Liver (tissue), 8 donors: ENCODE measurements at regions not wholly inside any gene's neighbourhood (a gene's known extent, or its start where the extent isn't known, plus 50 kb on each side); places are given as distances from the start of the nearest gene placed in this dataset.

ENCODE experiments used
- DNase-seq: peaks from one replicate; pipeline ENCODE4 v3.0.0-alpha.2; 2017; ENCODE audit warnings: low spot score
- H3K27ac ChIP-seq, 2 donors: one replicate each; pipeline ENCODE4 v1.7.0; 2013; ENCODE audit warnings: inconsistent platforms in 2 of 2, low read length in 2 of 2, control low read depth in 1 of 2, low read depth in 1 of 2, mild to moderate bottlenecking in 1 of 2
- H3K27me3 ChIP-seq, 4 donors: one replicate each; pipeline versions ENCODE4 v1.6.1 to v1.7.0; 2013; ENCODE audit warnings: low read length in 3 of 4, inconsistent platforms in 1 of 4, mild to moderate bottlenecking in 1 of 4, moderate library complexity in 1 of 4; ENCODE audit not compliant: control insufficient read depth in 4 of 4, insufficient read depth in 4 of 4
- H3K36me3 ChIP-seq, 4 donors: one replicate each; pipeline versions ENCODE4 v1.6.1 to v1.7.0; 2013; ENCODE audit warnings: low read length in 3 of 4, mild to moderate bottlenecking in 3 of 4, low read depth in 1 of 4, moderate library complexity in 1 of 4; ENCODE audit not compliant: control insufficient read depth in 4 of 4, insufficient read depth in 3 of 4
- H3K4me1 ChIP-seq, 4 donors: one replicate each; pipeline versions ENCODE4 v1.6.1 to v1.7.0; 2013; ENCODE audit warnings: low read length in 3 of 4, mild to moderate bottlenecking in 3 of 4, moderate library complexity in 1 of 4; ENCODE audit not compliant: control insufficient read depth in 4 of 4, insufficient read depth in 4 of 4
- H3K4me3 ChIP-seq, 3 donors: one replicate each; pipeline versions ENCODE4 v1.6.1 to v1.7.0; 2013; ENCODE audit warnings: low read length in 3 of 3, control low read depth in 1 of 3, low read depth in 1 of 3, mild to moderate bottlenecking in 1 of 3
- H3K9ac ChIP-seq, 2 donors: one replicate each; pipeline ENCODE4 v1.7.0; 2013; ENCODE audit warnings: low read length in 2 of 2, mild to moderate bottlenecking in 2 of 2, moderate library complexity in 2 of 2, control low read depth in 1 of 2, low read depth in 1 of 2
- H3K9me3 ChIP-seq, 4 donors: one replicate each; pipeline versions ENCODE4 v1.6.1 to v1.7.0; 2013; ENCODE audit warnings: low read length in 3 of 4; ENCODE audit not compliant: control insufficient read depth in 4 of 4
- EGR1 ChIP-seq, 2 donors: IDR thresholded peaks; 2 replicates each; pipeline ENCODE4 v1.6.1; 2016 to 2018; ENCODE audit warnings: antibody characterized with exemption in 2 of 2, low read depth in 2 of 2
- FOXA1 ChIP-seq: IDR thresholded peaks from 2 replicates; pipeline ENCODE4 v1.6.1; 2016; ENCODE audit warnings: antibody characterized with exemption
- GABPA ChIP-seq, 2 donors: IDR thresholded peaks in 1 of 2; conservative IDR thresholded peaks in 1 of 2; 2 replicates each; pipeline ENCODE4 v1.6.1; 2016; ENCODE audit warnings: antibody characterized with exemption in 2 of 2, mild to moderate bottlenecking in 1 of 2, moderate library complexity in 1 of 2
- HNF4A ChIP-seq, 2 donors: conservative IDR thresholded peaks; 2 replicates each; pipeline ENCODE4 v1.6.1; 2016; ENCODE audit warnings: antibody characterized with exemption in 2 of 2, mild to moderate bottlenecking in 2 of 2
- HNF4G ChIP-seq: IDR thresholded peaks from 2 replicates; pipeline ENCODE4 v1.6.1; 2016; ENCODE audit warnings: antibody characterized with exemption
- JUND ChIP-seq, 2 donors: IDR thresholded peaks; 2 replicates each; pipeline ENCODE4 v1.6.1; 2016; ENCODE audit warnings: antibody characterized with exemption in 2 of 2
- SP1 ChIP-seq: IDR thresholded peaks from 2 replicates; pipeline ENCODE4 v1.6.1; 2018; ENCODE audit warnings: antibody characterized with exemption, mild to moderate bottlenecking
- TAF1 ChIP-seq: conservative IDR thresholded peaks from 2 replicates; pipeline ENCODE4 v1.6.1; 2016; ENCODE audit warnings: antibody characterized with exemption, mild to moderate bottlenecking
- YY1 ChIP-seq: IDR thresholded peaks from 2 replicates; pipeline ENCODE4 v1.6.1; 2016; ENCODE audit warnings: antibody characterized with exemption, mild to moderate bottlenecking
- WGBS: extraction: QIAGEN DNeasy Blood & Tissue Kit; methylation state at CpG from one replicate; pipeline ENCODE4 v1.1.7; 2013; 5-methylcytosine and 5-hydroxymethylcytosine counted together
- TF ChIP-seq, protein P1 (sequence below): IDR thresholded peaks from 2 replicates; pipeline ENCODE4 v1.6.1; 2016; ENCODE audit warnings: antibody characterized with exemption
- TF ChIP-seq, protein P2 (sequence below): IDR thresholded peaks from 2 replicates; pipeline ENCODE4 v1.6.1; 2016; ENCODE audit warnings: antibody characterized with exemption
- TF ChIP-seq, protein P3 (sequence below): IDR thresholded peaks from 2 replicates; pipeline ENCODE4 v1.6.1; 2016; ENCODE audit warnings: antibody characterized with exemption, mild to moderate bottlenecking
- TF ChIP-seq, protein P4 (sequence below): fragments of 150-350 bp; IDR thresholded peaks from 2 replicates; pipeline ENCODE4 v1.5.1; 2017; ENCODE audit warnings: improper control_type of control experiment, low read depth, low read length; ENCODE audit not compliant: missing input control
- TF ChIP-seq, protein P5 (sequence below): IDR thresholded peaks from 2 replicates; pipeline ENCODE4 v1.6.1; 2016; ENCODE audit warnings: antibody characterized with exemption
- donor health status: healthy.
- donor health status: healthy.
- donor health status: healthy.
- donor health status: healthy.
- donor health status: healthy.

DNA sequence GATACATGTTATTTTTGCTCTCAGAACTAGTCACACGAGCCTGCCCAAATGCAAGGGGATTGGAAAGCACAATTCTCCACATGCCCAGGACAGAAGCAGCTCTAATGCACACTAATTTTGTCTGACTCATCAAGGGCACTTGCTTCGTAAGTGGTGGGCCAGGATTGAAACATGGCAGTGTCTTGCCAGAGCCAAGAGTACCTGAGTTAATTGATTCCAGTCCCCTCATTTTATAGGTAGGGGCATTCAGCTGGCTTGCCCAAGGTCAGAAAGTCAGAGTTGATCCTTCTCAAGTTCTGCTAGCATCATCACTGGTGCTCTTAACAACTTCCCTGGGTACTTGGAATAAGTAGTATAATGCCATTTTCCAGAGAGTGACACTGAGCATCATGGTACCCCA, 356.1 kb downstream of the ZNF326 start (continued):
- TF ChIP-seq, protein P1, sequence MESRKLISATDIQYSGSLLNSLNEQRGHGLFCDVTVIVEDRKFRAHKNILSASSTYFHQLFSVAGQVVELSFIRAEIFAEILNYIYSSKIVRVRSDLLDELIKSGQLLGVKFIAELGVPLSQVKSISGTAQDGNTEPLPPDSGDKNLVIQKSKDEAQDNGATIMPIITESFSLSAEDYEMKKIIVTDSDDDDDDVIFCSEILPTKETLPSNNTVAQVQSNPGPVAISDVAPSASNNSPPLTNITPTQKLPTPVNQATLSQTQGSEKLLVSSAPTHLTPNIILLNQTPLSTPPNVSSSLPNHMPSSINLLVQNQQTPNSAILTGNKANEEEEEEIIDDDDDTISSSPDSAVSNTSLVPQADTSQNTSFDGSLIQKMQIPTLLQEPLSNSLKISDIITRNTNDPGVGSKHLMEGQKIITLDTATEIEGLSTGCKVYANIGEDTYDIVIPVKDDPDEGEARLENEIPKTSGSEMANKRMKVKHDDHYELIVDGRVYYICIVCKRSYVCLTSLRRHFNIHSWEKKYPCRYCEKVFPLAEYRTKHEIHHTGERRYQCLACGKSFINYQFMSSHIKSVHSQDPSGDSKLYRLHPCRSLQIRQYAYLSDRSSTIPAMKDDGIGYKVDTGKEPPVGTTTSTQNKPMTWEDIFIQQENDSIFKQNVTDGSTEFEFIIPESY = no peak

DNA sequence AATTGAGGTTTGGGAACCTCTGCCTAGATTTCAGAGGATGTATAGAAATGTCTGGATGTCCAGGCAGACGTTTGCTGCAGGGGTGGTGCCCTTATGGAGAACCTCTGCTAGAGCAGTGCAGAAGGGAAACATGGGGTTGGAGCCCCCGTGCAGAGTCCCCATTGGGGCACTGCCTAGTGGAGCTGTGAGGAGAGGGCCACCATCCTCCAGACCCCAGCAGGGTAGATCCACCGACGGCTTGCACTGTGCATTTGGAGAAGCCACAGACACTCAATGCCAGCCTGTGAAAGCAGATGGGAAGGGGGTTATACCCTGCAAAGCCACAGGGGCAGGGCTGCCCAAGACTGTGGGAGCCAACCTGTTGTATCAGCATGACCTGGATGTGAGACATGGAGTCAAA, 354.6 kb downstream of the ZNF326 start:
- H3K36me3 ChIP-seq = no peaks in the 10 kb centered on the region
- WGBS = 91% methylated on average over 4 of the region's 4 CpGs

DNA sequence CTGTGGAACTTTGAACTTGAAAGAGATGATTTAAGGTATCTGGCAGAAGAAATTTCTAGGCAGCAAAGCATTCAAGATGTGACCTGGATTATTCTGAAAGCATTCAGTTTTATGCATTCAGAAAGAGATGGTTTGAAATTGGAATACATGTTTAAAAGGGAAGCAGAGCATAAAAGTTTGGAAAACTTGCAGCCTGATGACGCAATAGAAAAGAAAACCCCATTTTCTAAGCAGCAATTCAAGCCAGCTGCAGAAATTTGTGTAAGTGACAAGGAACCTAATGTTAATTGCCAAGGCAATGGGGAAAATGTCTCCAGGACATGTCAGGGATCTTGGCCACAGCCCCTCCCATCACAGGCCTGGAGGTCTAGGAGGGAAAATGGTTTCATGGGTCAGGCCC, 354.0 kb downstream of the ZNF326 start:
- WGBS = 98% methylated on average over 1 of the region's 1 CpG
- peaks cover 0 to 5% (median 2%) of the 10 kb centered on the region in 4 donors for H3K9me3 ChIP-seq
- no peak overlapping the region for H3K9ac ChIP-seq
- no peaks in the 10 kb centered on the region for H3K4me1 ChIP-seq
- H3K36me3 ChIP-seq = no peaks in the 10 kb centered on the region
- no peak overlapping the region for H3K4me3 ChIP-seq
- H3K27ac ChIP-seq = no peak overlapping the region
- peaks cover 0 to 3% (median 1%) of the 10 kb centered on the region in 4 donors for H3K27me3 ChIP-seq
- no peak for DNase-seq
- TF ChIP-seq, protein P2, sequence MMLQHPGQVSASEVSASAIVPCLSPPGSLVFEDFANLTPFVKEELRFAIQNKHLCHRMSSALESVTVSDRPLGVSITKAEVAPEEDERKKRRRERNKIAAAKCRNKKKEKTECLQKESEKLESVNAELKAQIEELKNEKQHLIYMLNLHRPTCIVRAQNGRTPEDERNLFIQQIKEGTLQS = no peak
- TF ChIP-seq SP1 (no peak), GABPA (IDR thresholded peaks at IDR 0.05 in 1 of 2, conservative IDR thresholded peaks at IDR 0.05 in 1 of 2) (no peak)
- TF ChIP-seq, protein P3, sequence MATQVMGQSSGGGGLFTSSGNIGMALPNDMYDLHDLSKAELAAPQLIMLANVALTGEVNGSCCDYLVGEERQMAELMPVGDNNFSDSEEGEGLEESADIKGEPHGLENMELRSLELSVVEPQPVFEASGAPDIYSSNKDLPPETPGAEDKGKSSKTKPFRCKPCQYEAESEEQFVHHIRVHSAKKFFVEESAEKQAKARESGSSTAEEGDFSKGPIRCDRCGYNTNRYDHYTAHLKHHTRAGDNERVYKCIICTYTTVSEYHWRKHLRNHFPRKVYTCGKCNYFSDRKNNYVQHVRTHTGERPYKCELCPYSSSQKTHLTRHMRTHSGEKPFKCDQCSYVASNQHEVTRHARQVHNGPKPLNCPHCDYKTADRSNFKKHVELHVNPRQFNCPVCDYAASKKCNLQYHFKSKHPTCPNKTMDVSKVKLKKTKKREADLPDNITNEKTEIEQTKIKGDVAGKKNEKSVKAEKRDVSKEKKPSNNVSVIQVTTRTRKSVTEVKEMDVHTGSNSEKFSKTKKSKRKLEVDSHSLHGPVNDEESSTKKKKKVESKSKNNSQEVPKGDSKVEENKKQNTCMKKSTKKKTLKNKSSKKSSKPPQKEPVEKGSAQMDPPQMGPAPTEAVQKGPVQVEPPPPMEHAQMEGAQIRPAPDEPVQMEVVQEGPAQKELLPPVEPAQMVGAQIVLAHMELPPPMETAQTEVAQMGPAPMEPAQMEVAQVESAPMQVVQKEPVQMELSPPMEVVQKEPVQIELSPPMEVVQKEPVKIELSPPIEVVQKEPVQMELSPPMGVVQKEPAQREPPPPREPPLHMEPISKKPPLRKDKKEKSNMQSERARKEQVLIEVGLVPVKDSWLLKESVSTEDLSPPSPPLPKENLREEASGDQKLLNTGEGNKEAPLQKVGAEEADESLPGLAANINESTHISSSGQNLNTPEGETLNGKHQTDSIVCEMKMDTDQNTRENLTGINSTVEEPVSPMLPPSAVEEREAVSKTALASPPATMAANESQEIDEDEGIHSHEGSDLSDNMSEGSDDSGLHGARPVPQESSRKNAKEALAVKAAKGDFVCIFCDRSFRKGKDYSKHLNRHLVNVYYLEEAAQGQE = no peak
- TF ChIP-seq, protein P4, sequence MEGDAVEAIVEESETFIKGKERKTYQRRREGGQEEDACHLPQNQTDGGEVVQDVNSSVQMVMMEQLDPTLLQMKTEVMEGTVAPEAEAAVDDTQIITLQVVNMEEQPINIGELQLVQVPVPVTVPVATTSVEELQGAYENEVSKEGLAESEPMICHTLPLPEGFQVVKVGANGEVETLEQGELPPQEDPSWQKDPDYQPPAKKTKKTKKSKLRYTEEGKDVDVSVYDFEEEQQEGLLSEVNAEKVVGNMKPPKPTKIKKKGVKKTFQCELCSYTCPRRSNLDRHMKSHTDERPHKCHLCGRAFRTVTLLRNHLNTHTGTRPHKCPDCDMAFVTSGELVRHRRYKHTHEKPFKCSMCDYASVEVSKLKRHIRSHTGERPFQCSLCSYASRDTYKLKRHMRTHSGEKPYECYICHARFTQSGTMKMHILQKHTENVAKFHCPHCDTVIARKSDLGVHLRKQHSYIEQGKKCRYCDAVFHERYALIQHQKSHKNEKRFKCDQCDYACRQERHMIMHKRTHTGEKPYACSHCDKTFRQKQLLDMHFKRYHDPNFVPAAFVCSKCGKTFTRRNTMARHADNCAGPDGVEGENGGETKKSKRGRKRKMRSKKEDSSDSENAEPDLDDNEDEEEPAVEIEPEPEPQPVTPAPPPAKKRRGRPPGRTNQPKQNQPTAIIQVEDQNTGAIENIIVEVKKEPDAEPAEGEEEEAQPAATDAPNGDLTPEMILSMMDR = no peak

More for the DNA sequence above, 354.6 kb downstream of the ZNF326 start:
- Histone ChIP-seq H3K4me3 (no peak overlapping the region), H3K27ac (no peak overlapping the region), H3K4me1 (no peaks in the 10 kb centered on the region), H3K9me3 (peaks cover 0 to 5% (median 2%) of the 10 kb centered on the region in 4 donors), H3K9ac (no peak overlapping the region), H3K27me3 (peaks cover 0 to 3% (median 1%) of the 10 kb centered on the region in 4 donors)
- TF ChIP-seq, protein P1 = no peak
- TF ChIP-seq YY1 = no peak
- TF ChIP-seq TAF1 = no peak
- TF ChIP-seq, protein P3 = no peak
- no peak for TF ChIP-seq EGR1 (IDR thresholded peaks at IDR 0.05; ENCODE audit: low read depth in 2 of 2)
- TF ChIP-seq HNF4G = no peak
- TF ChIP-seq SP1 = no peak
- TF ChIP-seq JUND (IDR thresholded peaks at IDR 0.05) = no peak
- TF ChIP-seq, protein P2 = no peak
- TF ChIP-seq FOXA1 = no peak
- TF ChIP-seq, protein P5, sequence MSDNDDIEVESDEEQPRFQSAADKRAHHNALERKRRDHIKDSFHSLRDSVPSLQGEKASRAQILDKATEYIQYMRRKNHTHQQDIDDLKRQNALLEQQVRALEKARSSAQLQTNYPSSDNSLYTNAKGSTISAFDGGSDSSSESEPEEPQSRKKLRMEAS = no peak
- TF ChIP-seq HNF4A (conservative IDR thresholded peaks at IDR 0.05) = no peak
- no peak for DNase-seq
